ENCODE measurements at regions not wholly inside any gene's neighbourhood (a gene's known extent, or its start where the extent isn't known, plus 50 kb on each side); places are given as distances from the start of the nearest gene placed in this dataset.

- intact Hi-C loops (cut with DNase I) = no loop called here
- DNase-seq = no peak
Measured at GRCh38 chr5:32934529-32934928, 223.4 kb downstream of the NPR3 start.

GRCh38 chr5:32935283-32935682 lies 224.2 kb downstream of the NPR3 start:
- peaks cover 0 to 2% of the 10 kb centered on the region in 2 donors for H3K9me3 ChIP-seq
- H3K4me1 ChIP-seq = no peaks in the 10 kb centered on the region
- ATAC-seq (peak; percentile 50), DNase-seq (no peak)
- no peaks in the 10 kb centered on the region for H3K27me3 ChIP-seq
- intact Hi-C loops (cut with DNase I) = no loop called here
- no peak overlapping the region for H3K4me3 ChIP-seq
- H3K27ac ChIP-seq = no peak overlapping the region
- TF ChIP-seq CTCF (IDR thresholded peaks at IDR 0.05) = no peak
- H3K36me3 ChIP-seq = no peaks in the 10 kb centered on the region

More at GRCh38 chr5:32934529-32934928, 223.4 kb downstream of the NPR3 start:
- no peak for ATAC-seq
- H3K4me1 ChIP-seq = no peaks in the 10 kb centered on the region
- no peaks in the 10 kb centered on the region for H3K36me3 ChIP-seq
- no peaks in the 10 kb centered on the region for H3K27me3 ChIP-seq
- H3K4me3 ChIP-seq = no peak overlapping the region
- no peak overlapping the region for H3K27ac ChIP-seq
- peaks cover 0 to 2% of the 10 kb centered on the region in 2 donors for H3K9me3 ChIP-seq
- TF ChIP-seq CTCF (IDR thresholded peaks at IDR 0.05) = no peak

GRCh38 chr5:32936329-32936728 lies 225.2 kb downstream of the NPR3 start:
- Histone ChIP-seq H3K27ac (no peak overlapping the region), H3K27me3 (no peaks in the 10 kb centered on the region), H3K4me3 (no peak overlapping the region), H3K36me3 (no peaks in the 10 kb centered on the region), H3K4me1 (no peaks in the 10 kb centered on the region), H3K9me3 (no peaks in the 10 kb centered on the region)
- TF ChIP-seq CTCF (IDR thresholded peaks at IDR 0.05) = no peak
- DNase-seq (no peak), ATAC-seq (no peak)
- intact Hi-C loops (cut with DNase I) = no loop called here

GRCh38 chr5:32942225-32942989 lies 231.3 kb downstream of the NPR3 start:
- no peaks in the 10 kb centered on the region for H3K4me1 ChIP-seq
- H3K27me3 ChIP-seq = no peaks in the 10 kb centered on the region
- TF ChIP-seq CTCF (IDR thresholded peaks at IDR 0.05) = peak; percentile 26 to 34
- intact Hi-C loops (cut with DNase I) = no loop called here
- DNase-seq = no peak
- no peaks in the 10 kb centered on the region for H3K36me3 ChIP-seq
- H3K4me3 ChIP-seq = no peak overlapping the region
- H3K9me3 ChIP-seq = no peaks in the 10 kb centered on the region
- H3K27ac ChIP-seq = no peak overlapping the region
- peak; percentile 60 for ATAC-seq

GRCh38 chr5:32949286-32949970 lies 238.3 kb downstream of the NPR3 start:
- intact Hi-C loops (cut with DNase I) = no loop called here
- DNase-seq (no peak), ATAC-seq (no peak)
- Histone ChIP-seq H3K4me1 (no peaks in the 10 kb centered on the region), H3K27ac (no peak overlapping the region), H3K4me3 (no peak overlapping the region), H3K27me3 (no peaks in the 10 kb centered on the region), H3K9me3 (no peaks in the 10 kb centered on the region), H3K36me3 (no peaks in the 10 kb centered on the region)
- TF ChIP-seq CTCF (IDR thresholded peaks at IDR 0.05) = no peak
